ENCODE measurements at regions not wholly inside any gene's neighbourhood (a gene's known extent, or its start where the extent isn't known, plus 50 kb on each side); places are given as distances from the start of the nearest gene placed in this dataset.
A peak's percentile ranks its signal among the peaks of the same experiment; 100 is the strongest.

- no peak for FAIRE-seq
- Histone ChIP-seq H3K23me2 (ENCODE audit: low read depth, low read length) (no peaks in the 10 kb centered on the region), H2AK5ac (ENCODE audit: low read depth, low read length) (no peak overlapping the region), H3K9me3 (ENCODE audit: insufficient read depth in 2 of 2, low read depth in 1 of 2, low read length in 1 of 2) (no peaks in the 10 kb centered on the region), H3K14ac (ENCODE audit: insufficient read length) (no peak overlapping the region), H3K27ac (ENCODE audit: low read depth, low read length) (no peak overlapping the region), H3K23ac (ENCODE audit: insufficient read length) (no peak overlapping the region), H2BK5ac (ENCODE audit: low read depth, low read length) (no peak overlapping the region), H3K27me3 (replicated peaks in 1 of 4; ENCODE audit: control insufficient read depth in 3 of 4, extremely low read depth in 1 of 4, insufficient read depth in 3 of 4, low read length in 3 of 4) (no peaks in the 10 kb centered on the region; a peak in 1 of 7 replicates), H3K9ac (replicated peaks in 1 of 4; ENCODE audit: extremely low read depth in 1 of 4, low read depth in 3 of 4, low read length in 3 of 4) (no peak overlapping the region), H3K4ac (replicated peaks; ENCODE audit: insufficient read length, low read depth, low read length) (no peak overlapping the region), H2BK15ac (ENCODE audit: low read length) (0 out of 2 replicates have a peak overlapping the region, but pooled peaks have one; percentile 48), H3K79me1 (ENCODE audit: low read depth, low read length) (no peaks in the 10 kb centered on the region), H2BK120ac (replicated peaks; ENCODE audit: low read depth, low read length) (no peak overlapping the region), H4K91ac (replicated peaks; ENCODE audit: insufficient read length, low read length) (no peak overlapping the region), H4K20me1 (replicated peaks in 1 of 2; ENCODE audit: control insufficient read depth in 1 of 2, insufficient read depth in 2 of 2, low read length in 2 of 2) (no peaks in the 10 kb centered on the region), H3K18ac (ENCODE audit: extremely low read depth, low read length) (no peak overlapping the region), H3K56ac (replicated peaks; ENCODE audit: insufficient read length, low read depth, low read length) (no peak overlapping the region), H3K4me2 (ENCODE audit: insufficient read depth in 1 of 2, low read depth in 2 of 2, low read length in 2 of 2) (no peak overlapping the region), H3K79me2 (ENCODE audit: control insufficient read depth in 1 of 2, insufficient read depth in 2 of 2, low read length in 2 of 2) (no peaks in the 10 kb centered on the region), H2BK20ac (ENCODE audit: low read length) (no peak overlapping the region), H3K4me3 (ENCODE audit: extremely low read depth in 1 of 4, insufficient read depth in 2 of 4, low read depth in 3 of 4, low read length in 4 of 4) (no peak overlapping the region), H2AFZ (ENCODE audit: low read length) (no peak overlapping the region), H3K4me1 (replicated peaks in 1 of 4; ENCODE audit: control insufficient read depth in 3 of 4, insufficient read depth in 4 of 4, low read length in 3 of 4) (no peaks in the 10 kb centered on the region), H2BK12ac (ENCODE audit: low read depth, low read length) (no peak overlapping the region), H4K5ac (ENCODE audit: insufficient read length, low read depth, low read length) (no peak overlapping the region), H4K8ac (ENCODE audit: extremely low read depth, insufficient read depth, low read length) (no peak overlapping the region), H3K36me3 (ENCODE audit: control insufficient read depth in 2 of 4, insufficient read depth in 4 of 4, low read length in 3 of 4) (no peaks in the 10 kb centered on the region)
- 91% methylated on average over 3 of the region's 3 CpGs; no CpG with 5 or more reads in 1 of the 2 experiments for WGBS, 2 experiments (ENCODE audit: extremely low coverage in 1 of 2, insufficient coverage in 1 of 2, insufficient read length in 1 of 2, insufficient replicate concordance in 2 of 2, low coverage in 1 of 2, low lambda C conversion rate in 2 of 2, missing lambda C conversion rate in 1 of 2)
- ChIA-PET CTCF (ENCODE audit: partially characterized antibody) (interaction anchor here (0.8 to 2.5 kb wide), 3 partner anchors 10 to 880 kb away, joined by 3 to 5 read pairs (median 4); no protein-coding TSS in a partner anchor), POLR2A (ENCODE audit: partially characterized antibody) (no interaction called here)
- no peak for DNase-seq (ENCODE audit: low read depth in 1 of 2, low spot score in 2 of 2)
- TF ChIP-seq TEAD4 (IDR thresholded peaks at IDR 0.05; ENCODE audit: low read depth, low read length) = no peak
- no peak for TF ChIP-seq TAF1 (IDR thresholded peaks at IDR 0.05; ENCODE audit: low read depth, low read length)
- TF ChIP-seq EZH2 (IDR thresholded peaks at IDR 0.05; ENCODE audit: low read depth, low read length, severe bottlenecking) = no peak
- TF ChIP-seq NANOG (IDR thresholded peaks at IDR 0.05; ENCODE audit: insufficient read depth, low read depth, low read length, poor library complexity, severe bottlenecking) = no peak
- TF ChIP-seq ZNF274 (IDR thresholded peaks at IDR 0.05; ENCODE audit: borderline replicate concordance, extremely low read depth, low read length) = no peak
- TF ChIP-seq, protein P1, sequence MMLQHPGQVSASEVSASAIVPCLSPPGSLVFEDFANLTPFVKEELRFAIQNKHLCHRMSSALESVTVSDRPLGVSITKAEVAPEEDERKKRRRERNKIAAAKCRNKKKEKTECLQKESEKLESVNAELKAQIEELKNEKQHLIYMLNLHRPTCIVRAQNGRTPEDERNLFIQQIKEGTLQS (IDR thresholded peaks at IDR 0.05; ENCODE audit: insufficient read depth, low read depth, low read length) = no peak
- no peak for TF ChIP-seq RNF2 (IDR thresholded peaks at IDR 0.05; ENCODE audit: borderline replicate concordance, low read depth, low read length, missing control alignments, poor library complexity, severe bottlenecking)
- no peak for TF ChIP-seq TAF7 (optimal IDR thresholded peaks at IDR 0.05; ENCODE audit: borderline replicate concordance, low read depth, low read length)
- no peak for TF ChIP-seq NRF1 (IDR thresholded peaks at IDR 0.05; ENCODE audit: low read depth, low read length)
- no peak for TF ChIP-seq GABPA (IDR thresholded peaks at IDR 0.05; ENCODE audit: borderline replicate concordance, insufficient read depth, low read length)
- TF ChIP-seq SRF (IDR thresholded peaks at IDR 0.05; ENCODE audit: low read depth, low read length) = no peak
- TF ChIP-seq POU5F1 (IDR thresholded peaks at IDR 0.05; ENCODE audit: low read depth, low read length) = no peak
- no peak for TF ChIP-seq HDAC2 (IDR thresholded peaks at IDR 0.05; ENCODE audit: borderline replicate concordance in 1 of 2, low read depth in 2 of 2, low read length in 2 of 2)
These were observed 337.1 kb downstream of the MAF start for GRCh38 chr16:79263425-79263824.

Measured in H1 (cell line).